ACC112 (cell line): ENCODE measurements at regions not wholly inside any gene's neighbourhood (a gene's known extent, or its start where the extent isn't known, plus 50 kb on each side); places are given as distances from the start of the nearest gene placed in this dataset.

ENCODE experiments used
- H2AFZ ChIP-seq: fragments of 200-600 bp; sonication (generic); one replicate; pipeline ENCODE4 v1.6.0; 2017; ENCODE audit warnings: antibody characterized with exemption, low read length; ENCODE audit not compliant: unreplicated experiment
- H3K27ac ChIP-seq: fragments of 200-600 bp; sonication (generic); 2 replicates; pipeline ENCODE4 v1.5.1; 2014; ENCODE audit warnings: low read depth, mild to moderate bottlenecking, antibody characterized with exemption, low read length, moderate library complexity
- H3K27me3 ChIP-seq: fragments of 200-600 bp; sonication (generic); 2 replicates; pipeline ENCODE4 v1.6.1; 2014; ENCODE audit warnings: mild to moderate bottlenecking, antibody characterized with exemption, low read length, moderate library complexity, mixed read lengths; ENCODE audit not compliant: insufficient read depth
- H3K36me3 ChIP-seq: fragments of 200-600 bp; sonication (generic); 2 replicates; pipeline ENCODE4 v1.6.1; 2016; ENCODE audit warnings: mild to moderate bottlenecking, antibody characterized with exemption, low read length, moderate library complexity, mixed read lengths; ENCODE audit not compliant: insufficient read depth
- H3K4me1 ChIP-seq: fragments of 200-600 bp; sonication (generic); one replicate; pipeline ENCODE4 v1.6.1; 2016; ENCODE audit warnings: low read length, mixed read lengths; ENCODE audit not compliant: insufficient read depth, unreplicated experiment, control insufficient read depth
- H3K4me3 ChIP-seq: fragments of 200-600 bp; sonication (generic); 2 replicates; pipeline ENCODE4 v1.5.1; 2014; ENCODE audit warnings: mild to moderate bottlenecking, low read depth, low read length
- H3K79me2 ChIP-seq: fragments of 200-600 bp; sonication (generic); one replicate; pipeline ENCODE4 v1.6.0; 2016; ENCODE audit warnings: low read length; ENCODE audit not compliant: control insufficient read depth, unreplicated experiment, insufficient read depth

DNA sequence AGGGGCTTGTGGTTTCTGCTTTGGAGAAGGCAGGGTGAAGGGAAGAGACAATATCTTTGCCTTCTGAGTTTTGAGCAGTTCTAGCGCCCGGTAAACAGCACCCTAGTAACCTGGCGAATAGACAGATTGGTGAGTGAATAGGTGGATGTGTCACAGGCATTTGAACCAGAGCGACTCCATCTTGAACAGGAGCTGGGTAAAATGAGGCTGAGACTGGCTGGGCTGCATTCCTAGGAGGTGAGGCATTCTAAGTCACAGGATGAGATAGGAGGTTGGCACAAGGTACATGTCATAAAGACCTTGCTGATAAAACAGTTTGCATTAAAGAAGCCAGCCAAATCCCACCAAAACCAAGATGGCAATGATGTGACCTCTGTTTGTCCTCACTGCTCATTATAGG is 643.6 kb upstream of the TMEM132C start:
- Histone ChIP-seq H3K27ac (no peak overlapping the region), H3K4me3 (no peak overlapping the region), H3K79me2 (no peaks in the 10 kb centered on the region), H3K36me3 (no peaks in the 10 kb centered on the region), H3K27me3 (no peaks in the 10 kb centered on the region), H3K4me1 (no peaks in the 10 kb centered on the region), H2AFZ (no peak overlapping the region)

DNA sequence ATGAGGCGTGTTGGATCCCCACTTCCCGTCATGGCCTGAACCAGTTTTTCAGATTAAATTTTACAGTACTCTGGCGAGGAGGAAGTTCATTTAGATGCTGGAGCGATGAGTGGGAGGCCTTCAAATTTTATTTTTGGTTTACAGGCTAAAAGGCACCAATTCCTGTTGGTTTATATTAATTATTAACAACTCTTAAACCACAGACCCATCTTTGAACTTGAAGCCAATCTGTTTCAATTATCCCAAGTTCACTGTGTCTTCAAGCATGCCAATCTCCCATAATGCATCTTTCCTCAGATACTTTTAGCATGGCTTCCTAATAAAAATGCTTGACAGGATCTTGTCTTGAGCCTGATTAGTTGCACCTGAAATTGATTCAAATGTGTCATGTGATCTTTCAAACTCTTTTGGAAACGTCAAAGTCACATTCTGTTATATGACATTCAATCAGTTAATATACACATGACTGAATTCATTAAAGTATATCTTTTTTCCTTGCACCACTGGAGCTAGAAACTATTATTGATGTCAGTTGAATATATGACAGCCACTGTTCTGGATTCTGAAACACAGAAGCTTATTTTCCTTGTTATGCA is 641.7 kb upstream of the TMEM132C start:
- Histone ChIP-seq H3K36me3 (no peaks in the 10 kb centered on the region), H3K4me1 (no peaks in the 10 kb centered on the region), H3K4me3 (no peak overlapping the region), H2AFZ (no peak overlapping the region), H3K27ac (no peak overlapping the region), H3K79me2 (no peaks in the 10 kb centered on the region), H3K27me3 (0 out of 2 replicates have a peak, but pooled peaks cover 4% of the 10 kb centered on the region)

DNA sequence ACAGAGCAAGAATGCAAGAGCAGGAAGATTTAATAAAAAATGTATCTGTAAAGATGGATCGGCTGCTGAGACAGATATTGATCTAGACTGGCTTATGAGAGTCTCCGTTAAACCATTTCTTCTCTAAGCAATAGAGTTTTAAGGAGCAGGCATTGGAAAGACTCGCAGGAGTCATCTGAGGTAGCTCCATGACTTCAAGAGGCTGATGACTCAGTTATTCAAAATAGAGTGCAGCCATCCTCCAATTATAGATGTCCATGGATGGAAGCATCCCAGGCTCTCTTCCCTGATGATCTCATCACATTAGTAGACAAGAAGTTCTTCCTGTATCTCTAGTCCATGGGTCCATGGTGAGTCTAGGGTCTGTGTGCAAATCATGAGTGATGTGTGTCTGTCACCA is 638.3 kb upstream of the TMEM132C start:
- H3K79me2 ChIP-seq: no peaks in the 10 kb centered on the region
- H3K27me3 ChIP-seq: 0 out of 2 replicates have a peak, but pooled peaks cover 4% of the 10 kb centered on the region
- H3K36me3 ChIP-seq: no peaks in the 10 kb centered on the region
- no peaks in the 10 kb centered on the region for H3K4me1 ChIP-seq
- H2AFZ ChIP-seq: no peak overlapping the region
- no peak overlapping the region for H3K4me3 ChIP-seq
- H3K27ac ChIP-seq: no peak overlapping the region

DNA sequence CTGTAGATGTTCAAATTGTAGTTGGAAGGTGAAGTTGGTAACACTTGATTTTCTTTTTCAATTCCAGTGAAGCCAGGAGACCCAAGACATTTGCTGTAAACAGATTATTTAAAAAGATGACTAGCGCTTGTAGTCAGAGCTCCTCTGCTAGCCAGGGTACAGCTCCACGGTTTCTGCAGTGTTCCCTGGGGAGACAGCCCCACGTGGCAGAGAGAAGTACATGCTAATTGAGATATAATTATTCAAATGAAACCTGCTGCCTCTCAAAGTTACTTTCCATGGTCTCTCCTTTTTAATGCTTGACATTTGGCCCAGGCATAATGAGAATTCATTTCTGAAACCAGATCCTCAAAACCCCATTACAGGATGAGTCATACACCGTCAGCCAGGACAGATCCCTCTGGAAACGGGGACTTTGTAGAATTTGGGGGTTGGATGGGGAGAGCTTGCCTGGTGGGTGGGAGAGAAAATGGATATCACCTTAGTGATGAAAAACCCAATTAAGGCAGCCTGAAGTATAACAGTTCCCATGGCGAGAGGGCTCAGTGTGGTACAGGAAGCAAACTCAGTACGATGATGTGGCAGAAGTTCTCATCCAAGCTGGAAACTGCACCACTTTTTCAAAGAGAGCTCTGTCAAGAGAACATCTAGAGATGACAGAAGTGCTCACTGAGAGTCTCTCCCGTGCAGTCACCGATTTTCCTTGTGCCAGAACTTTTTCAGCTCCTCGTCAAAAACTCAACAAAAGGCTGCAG is 637.7 kb upstream of the TMEM132C start:
- Histone ChIP-seq H3K79me2 (no peaks in the 10 kb centered on the region), H3K27me3 (0 out of 2 replicates have a peak, but pooled peaks cover 4% of the 10 kb centered on the region), H3K36me3 (no peaks in the 10 kb centered on the region), H3K4me3 (no peak overlapping the region), H2AFZ (no peak overlapping the region), H3K27ac (no peak overlapping the region), H3K4me1 (no peaks in the 10 kb centered on the region)

DNA sequence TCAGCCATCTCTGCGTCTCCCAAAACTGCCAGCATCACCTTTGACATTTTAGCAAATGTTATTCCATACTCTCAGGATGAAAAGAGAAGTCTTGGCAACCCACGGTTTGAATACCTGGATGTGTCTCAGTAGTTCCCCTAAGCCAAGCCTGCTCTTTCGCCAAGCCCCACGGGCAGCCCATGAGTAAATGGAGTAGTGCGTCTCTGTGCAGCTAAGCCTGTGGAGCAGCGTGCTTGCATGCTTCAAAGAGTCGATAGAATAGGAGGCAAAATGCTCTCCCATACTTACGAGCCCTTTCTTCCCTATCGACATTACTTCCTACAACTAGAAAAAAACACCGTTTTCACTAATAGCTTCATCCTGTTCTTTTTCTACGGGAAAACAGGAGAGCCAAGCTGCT is 634.5 kb upstream of the TMEM132C start:
- Histone ChIP-seq H2AFZ (no peak overlapping the region), H3K36me3 (no peaks in the 10 kb centered on the region), H3K79me2 (no peaks in the 10 kb centered on the region), H3K4me3 (no peak overlapping the region), H3K4me1 (no peaks in the 10 kb centered on the region), H3K27ac (no peak overlapping the region), H3K27me3 (0 out of 2 replicates have a peak, but pooled peaks cover 4% of the 10 kb centered on the region)

DNA sequence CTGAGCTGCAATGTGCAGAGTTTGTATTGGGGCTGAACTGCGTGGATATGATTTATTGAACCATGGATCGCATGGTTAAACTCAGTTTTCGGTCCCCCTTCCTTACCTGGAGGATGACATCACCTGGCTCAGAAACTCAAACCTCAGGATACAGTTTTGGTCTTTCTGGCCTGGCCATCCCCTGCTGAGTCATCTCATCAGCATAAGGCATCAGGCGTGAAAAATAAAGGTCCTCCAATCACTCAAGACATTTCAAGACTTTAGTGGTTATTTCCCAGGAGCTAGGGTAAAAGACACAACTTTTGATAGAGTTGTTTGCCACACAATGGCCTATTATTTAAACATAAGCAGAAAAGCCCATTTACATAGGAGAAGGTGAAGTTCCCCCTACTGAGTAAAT is 631.1 kb upstream of the TMEM132C start:
- no peak overlapping the region for H3K27ac ChIP-seq
- no peaks in the 10 kb centered on the region for H3K36me3 ChIP-seq
- no peaks in the 10 kb centered on the region for H3K79me2 ChIP-seq
- no peak overlapping the region for H3K4me3 ChIP-seq
- H2AFZ ChIP-seq: no peak overlapping the region
- no peaks in the 10 kb centered on the region for H3K27me3 ChIP-seq
- H3K4me1 ChIP-seq: no peaks in the 10 kb centered on the region

DNA sequence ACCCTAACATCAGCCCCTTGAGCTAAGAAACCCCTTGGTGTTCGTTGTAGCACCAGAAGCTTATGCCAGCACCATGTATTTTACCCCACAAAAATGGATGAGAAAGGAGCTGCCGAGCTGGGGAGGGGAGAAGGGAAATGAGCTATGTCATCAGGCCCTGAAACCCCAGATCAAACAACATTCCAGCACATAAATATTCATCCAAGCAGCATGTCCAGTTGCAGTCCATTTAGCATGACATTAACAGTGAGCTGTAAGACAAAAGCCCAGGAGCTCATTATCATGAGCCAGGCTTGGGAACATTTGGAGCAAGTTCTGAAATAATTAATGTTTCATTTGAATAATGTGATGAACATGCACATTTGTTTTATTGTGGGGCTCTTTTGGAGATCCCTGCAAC is 630.1 kb upstream of the TMEM132C start:
- no peaks in the 10 kb centered on the region for H3K4me1 ChIP-seq
- H3K79me2 ChIP-seq: no peaks in the 10 kb centered on the region
- H3K27me3 ChIP-seq: no peaks in the 10 kb centered on the region
- no peak overlapping the region for H3K4me3 ChIP-seq
- H3K27ac ChIP-seq: no peak overlapping the region
- no peaks in the 10 kb centered on the region for H3K36me3 ChIP-seq
- no peak overlapping the region for H2AFZ ChIP-seq

DNA sequence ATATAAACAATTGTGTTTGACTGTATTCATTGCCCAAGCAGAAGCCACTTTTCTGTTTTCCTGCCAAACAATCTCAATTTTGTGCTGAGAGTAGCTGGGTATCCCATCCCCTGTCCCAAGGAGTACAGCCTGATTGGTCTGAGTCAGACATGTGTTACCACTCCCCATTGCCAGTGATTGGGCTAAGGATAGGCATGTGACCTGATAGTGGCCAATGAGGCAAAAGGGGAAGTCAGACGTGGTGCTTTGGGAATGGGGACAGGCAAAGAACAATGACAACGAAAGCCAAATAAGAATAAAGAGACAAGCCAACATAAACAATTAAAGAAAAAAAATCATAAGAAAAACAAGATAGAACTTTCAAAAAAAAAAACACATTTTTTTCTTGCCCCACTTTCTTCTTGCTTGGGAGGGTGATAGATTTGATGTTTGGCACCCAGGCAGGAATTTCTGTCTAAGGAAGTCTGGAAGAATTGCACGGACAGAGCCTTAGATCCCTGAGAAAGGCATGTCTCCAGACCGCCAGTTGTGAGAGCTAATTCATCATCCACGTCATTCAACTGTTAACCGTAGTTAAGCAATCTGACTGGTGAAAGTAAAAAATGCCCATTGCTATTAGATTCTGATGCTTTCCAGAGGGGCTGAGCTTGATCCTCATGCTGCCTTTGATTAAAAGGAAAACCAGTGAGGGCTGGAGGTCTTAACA is 626.6 kb upstream of the TMEM132C start:
- H2AFZ ChIP-seq: no peak overlapping the region
- H3K4me3 ChIP-seq: no peak overlapping the region
- peak overlapping the region; percentile 55 for H3K27ac ChIP-seq
- H3K79me2 ChIP-seq: no peaks in the 10 kb centered on the region
- H3K4me1 ChIP-seq: no peaks in the 10 kb centered on the region
- no peaks in the 10 kb centered on the region for H3K36me3 ChIP-seq
- no peaks in the 10 kb centered on the region for H3K27me3 ChIP-seq

DNA sequence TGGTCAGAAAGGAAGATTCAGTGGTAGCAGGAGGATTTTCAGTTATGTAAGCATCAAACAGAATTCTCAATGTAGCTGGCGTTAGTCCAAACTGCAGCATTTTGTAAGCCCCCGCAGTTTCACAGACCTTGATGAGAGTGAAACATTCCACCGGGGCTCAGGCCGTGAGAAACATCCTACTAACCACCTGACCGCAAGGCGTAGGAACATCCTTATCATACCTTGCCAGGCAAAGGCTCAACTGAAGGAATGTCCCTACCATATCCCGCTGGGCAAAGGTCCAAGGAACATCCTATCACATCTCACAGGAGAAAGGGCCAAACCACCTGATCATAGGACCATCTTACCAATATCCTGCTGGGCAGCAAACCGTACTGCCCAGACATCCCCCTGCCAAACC is 624.8 kb upstream of the TMEM132C start:
- Histone ChIP-seq H3K36me3 (no peaks in the 10 kb centered on the region), H3K27ac (no peak overlapping the region), H3K4me3 (no peak overlapping the region), H3K27me3 (no peaks in the 10 kb centered on the region), H2AFZ (no peak overlapping the region), H3K4me1 (no peaks in the 10 kb centered on the region), H3K79me2 (no peaks in the 10 kb centered on the region)

DNA sequence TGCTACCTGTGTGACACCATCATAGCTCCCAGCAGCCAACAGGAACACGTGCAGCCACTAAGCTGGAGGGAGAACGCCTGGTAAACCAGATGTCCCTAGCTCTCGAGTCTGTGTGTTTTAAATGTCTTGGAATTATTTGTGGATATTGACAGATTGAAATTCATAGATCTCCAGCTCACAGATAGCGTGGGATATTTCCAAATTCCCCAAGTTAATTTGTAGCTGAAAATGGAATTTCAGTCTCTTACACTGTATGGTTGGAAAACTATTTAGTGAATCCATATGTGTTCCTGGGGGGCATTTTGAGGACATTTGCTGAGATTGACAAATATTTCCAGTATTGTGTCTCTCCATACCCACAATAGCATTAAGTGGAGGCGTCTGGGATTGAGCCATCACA is 618.6 kb upstream of the TMEM132C start:
- Histone ChIP-seq H2AFZ (no peak overlapping the region), H3K36me3 (no peaks in the 10 kb centered on the region), H3K27me3 (no peaks in the 10 kb centered on the region), H3K79me2 (no peaks in the 10 kb centered on the region), H3K27ac (no peak overlapping the region), H3K4me1 (no peaks in the 10 kb centered on the region), H3K4me3 (no peak overlapping the region)

DNA sequence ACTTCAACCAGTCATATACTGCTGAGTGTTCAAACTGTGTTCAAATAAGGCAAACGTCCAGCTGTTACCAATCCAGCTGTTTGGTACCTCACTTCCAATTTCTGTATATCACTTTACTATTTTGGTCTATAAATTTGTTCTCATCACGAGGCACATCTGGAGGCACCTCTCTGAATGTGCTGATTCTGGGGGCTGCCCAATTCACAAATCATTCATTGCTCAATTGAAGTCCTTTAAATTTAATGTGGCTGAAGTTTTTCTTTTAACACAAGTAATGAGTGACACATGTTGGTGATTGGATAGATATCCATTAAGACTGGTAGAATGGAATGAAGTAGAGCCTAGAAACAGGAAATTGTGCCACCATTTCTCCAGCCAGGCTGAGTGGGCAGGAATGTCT is 617.0 kb upstream of the TMEM132C start:
- Histone ChIP-seq H2AFZ (no peak overlapping the region), H3K79me2 (no peaks in the 10 kb centered on the region), H3K36me3 (no peaks in the 10 kb centered on the region), H3K27ac (no peak overlapping the region), H3K4me3 (no peak overlapping the region), H3K4me1 (no peaks in the 10 kb centered on the region), H3K27me3 (no peaks in the 10 kb centered on the region)
